ENCODE measurements at regions not wholly inside any gene's neighbourhood (a gene's known extent, or its start where the extent isn't known, plus 50 kb on each side); places are given as distances from the start of the nearest gene placed in this dataset.

DNA sequence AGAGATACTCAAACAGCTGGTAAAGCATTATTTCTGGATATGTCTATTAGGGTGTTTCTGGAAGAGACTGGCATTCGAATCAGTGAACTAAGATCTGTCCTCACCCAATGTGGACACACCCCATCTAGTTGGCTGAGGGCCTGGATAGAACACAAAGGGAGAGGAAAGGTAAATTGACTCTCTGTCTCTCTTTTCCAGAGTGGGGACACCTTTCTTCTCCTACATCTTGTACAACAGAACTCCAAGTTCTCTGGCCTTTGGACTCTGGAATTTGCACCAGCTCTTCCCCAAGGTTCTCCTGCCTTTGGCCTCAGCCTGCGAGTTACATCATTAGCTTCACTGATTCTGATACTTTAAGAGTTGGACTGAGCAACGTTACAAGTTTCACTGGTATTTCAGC, 1253.9 kb downstream of the SLC16A7 start:
- TF ChIP-seq, protein P1, sequence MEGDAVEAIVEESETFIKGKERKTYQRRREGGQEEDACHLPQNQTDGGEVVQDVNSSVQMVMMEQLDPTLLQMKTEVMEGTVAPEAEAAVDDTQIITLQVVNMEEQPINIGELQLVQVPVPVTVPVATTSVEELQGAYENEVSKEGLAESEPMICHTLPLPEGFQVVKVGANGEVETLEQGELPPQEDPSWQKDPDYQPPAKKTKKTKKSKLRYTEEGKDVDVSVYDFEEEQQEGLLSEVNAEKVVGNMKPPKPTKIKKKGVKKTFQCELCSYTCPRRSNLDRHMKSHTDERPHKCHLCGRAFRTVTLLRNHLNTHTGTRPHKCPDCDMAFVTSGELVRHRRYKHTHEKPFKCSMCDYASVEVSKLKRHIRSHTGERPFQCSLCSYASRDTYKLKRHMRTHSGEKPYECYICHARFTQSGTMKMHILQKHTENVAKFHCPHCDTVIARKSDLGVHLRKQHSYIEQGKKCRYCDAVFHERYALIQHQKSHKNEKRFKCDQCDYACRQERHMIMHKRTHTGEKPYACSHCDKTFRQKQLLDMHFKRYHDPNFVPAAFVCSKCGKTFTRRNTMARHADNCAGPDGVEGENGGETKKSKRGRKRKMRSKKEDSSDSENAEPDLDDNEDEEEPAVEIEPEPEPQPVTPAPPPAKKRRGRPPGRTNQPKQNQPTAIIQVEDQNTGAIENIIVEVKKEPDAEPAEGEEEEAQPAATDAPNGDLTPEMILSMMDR (IDR thresholded peaks at IDR 0.05; ENCODE audit: low read depth, low read length): no peak
- no peak for TF ChIP-seq EZH2phosphoT487 (IDR thresholded peaks at IDR 0.05; ENCODE audit: low read depth)

Measured in OCI-LY3 (cell line).